Stimulated activated CD4-positive, alpha-beta T cell treated with anti-CD3 and anti-CD28 coated beads, Interleukin-12 subunit alpha, Interleukin-12 subunit beta, amount 100 ng/mL, for 48 hours (primary cell): ENCODE measurements at regions not wholly inside any gene's neighbourhood (a gene's known extent, or its start where the extent isn't known, plus 50 kb on each side); places are given as distances from the start of the nearest gene placed in this dataset.
"Not testable (repeated sequence)": the region's sequence is repeated elsewhere in the genome, so short reads cannot be mapped to it uniquely, and the experiment has no call there.

ENCODE experiments used
- DNase-seq, 3 donors: peaks; one replicate each; pipeline ENCODE4 v3.0.0-alpha.2; 2020; ENCODE audit warnings: low read depth in 2 of 3, low spot score in 1 of 3

- DNase-seq, result no peak
Observed at GRCh38 chr4:122100508-122100907, 51.6 kb upstream of the BLTP1 start.

GRCh38 chr4:122099896-122100295 is 52.2 kb upstream of the BLTP1 start:
- DNase-seq, result no peak

- no peak for DNase-seq
Observed at GRCh38 chr4:122091836-122092405, 60.2 kb upstream of the BLTP1 start.

GRCh38 chr4:122091397-122091796 is 60.7 kb upstream of the BLTP1 start:
- no peak for DNase-seq

GRCh38 chr4:122090989-122091388 is 61.1 kb upstream of the BLTP1 start:
- DNase-seq, result no peak

- no peak for DNase-seq
Observed at GRCh38 chr4:122086338-122087065, 65.6 kb upstream of the BLTP1 start.

- no peak for DNase-seq
Observed at GRCh38 chr4:122083989-122084388, 68.1 kb upstream of the BLTP1 start.

- no peak for DNase-seq
Observed at GRCh38 chr4:122083351-122083750, 68.8 kb upstream of the BLTP1 start.

- DNase-seq, result no peak
Observed at GRCh38 chr4:122082661-122083060, 69.5 kb upstream of the BLTP1 start.

GRCh38 chr4:122077653-122078052 is 74.5 kb upstream of the BLTP1 start:
- DNase-seq, result not testable (repeated sequence)

GRCh38 chr4:122076835-122077234 is 75.3 kb upstream of the BLTP1 start:
- not testable (repeated sequence) for DNase-seq

GRCh38 chr4:122073615-122074014 is 78.5 kb upstream of the BLTP1 start:
- no peak for DNase-seq

GRCh38 chr4:122065915-122066314 is 86.2 kb upstream of the BLTP1 start:
- no peak for DNase-seq

- no peak for DNase-seq
Observed at GRCh38 chr4:122065149-122065548, 87.0 kb upstream of the BLTP1 start.

GRCh38 chr4:122053186-122053585 is 98.9 kb upstream of the BLTP1 start:
- DNase-seq, result no peak

- DNase-seq, result no peak
Observed at GRCh38 chr4:122052677-122053076, 99.5 kb upstream of the BLTP1 start.

GRCh38 chr4:122050841-122051240 is 99.0 kb upstream of the TRPC3 start:
- DNase-seq, result no peak

GRCh38 chr4:122047456-122048425 is 95.9 kb upstream of the TRPC3 start:
- no peak for DNase-seq

- DNase-seq, result no peak
Observed at GRCh38 chr4:122046255-122046654, 94.4 kb upstream of the TRPC3 start.

- DNase-seq, result no peak
Observed at GRCh38 chr4:122045533-122045932, 93.7 kb upstream of the TRPC3 start.

- DNase-seq, result no peak
Observed at GRCh38 chr4:122044501-122044900, 92.6 kb upstream of the TRPC3 start.

- no peak for DNase-seq
Observed at GRCh38 chr4:122041312-122041711, 89.5 kb upstream of the TRPC3 start.
